ENCODE measurements at regions not wholly inside any gene's neighbourhood (a gene's known extent, or its start where the extent isn't known, plus 50 kb on each side); places are given as distances from the start of the nearest gene placed in this dataset.

- Histone ChIP-seq H3K4me3 (ENCODE audit: low read length) (no peak overlapping the region), H3K4me1 (ENCODE audit: control insufficient read depth, insufficient read depth, low read length) (no peaks in the 10 kb centered on the region), H3K9me3 (ENCODE audit: control insufficient read depth, low read length) (peaks cover 30% of the 10 kb centered on the region), H3K9ac (ENCODE audit: extremely low read depth, low read length, poor library complexity, severe bottlenecking) (no peak overlapping the region), H3K27ac (ENCODE audit: low read depth, low read length) (no peak overlapping the region), H3K36me3 (ENCODE audit: control insufficient read depth, insufficient read depth, low read length) (no peaks in the 10 kb centered on the region), H3K27me3 (ENCODE audit: control insufficient read depth, insufficient read depth, low read length, poor library complexity, severe bottlenecking) (no peaks in the 10 kb centered on the region)
- no peak for TF ChIP-seq CTCF (conservative IDR thresholded peaks at IDR 0.05)
- DNase-seq: no peak
- H3K27ac Mint-ChIP-seq: no peak overlapping the region
- no peaks in the 10 kb centered on the region for H3K27me3 Mint-ChIP-seq (ENCODE audit: insufficient read depth)
- no peaks in the 10 kb centered on the region for H3K4me1 Mint-ChIP-seq
- no peak overlapping the region for H3K4me3 Mint-ChIP-seq
- peaks cover 8% of the 10 kb centered on the region for H3K36me3 Mint-ChIP-seq (ENCODE audit: low read depth)
- peaks cover 26% of the 10 kb centered on the region for H3K9me3 Mint-ChIP-seq
- 80 to 95% methylated on average over 1 to 3 of the region's 3 CpGs for WGBS, 2 experiments (ENCODE audit: insufficient coverage in 1 of 2, insufficient read length in 1 of 2)
These were observed 237.3 kb downstream of the BMP2 start for GRCh38 chr20:7004801-7005200.

DNA sequence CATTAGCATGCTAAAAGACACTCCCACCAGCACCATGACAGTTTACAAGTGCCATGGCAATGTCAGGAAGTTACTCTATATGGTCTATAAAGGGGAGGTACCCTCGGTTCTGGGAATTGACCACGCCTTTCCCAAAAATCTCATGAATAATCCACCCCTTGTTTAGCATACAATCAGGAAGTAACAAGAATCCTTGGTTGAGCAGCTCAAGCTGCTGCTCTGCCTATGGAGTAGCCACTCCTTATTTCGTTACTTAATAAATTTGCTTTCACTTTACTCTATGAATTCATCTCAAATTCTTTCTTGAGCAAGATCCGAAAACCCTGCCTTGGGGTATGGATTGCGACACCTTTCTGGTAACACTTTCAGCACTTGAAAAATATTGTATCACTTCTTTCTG lies 243.0 kb downstream of the BMP2 start:
- H3K27ac Mint-ChIP-seq: no peak overlapping the region
- no peak for DNase-seq
- Histone ChIP-seq H3K4me1 (ENCODE audit: control insufficient read depth, insufficient read depth, low read length) (no peaks in the 10 kb centered on the region), H3K36me3 (ENCODE audit: control insufficient read depth, insufficient read depth, low read length) (no peaks in the 10 kb centered on the region), H3K27me3 (ENCODE audit: control insufficient read depth, insufficient read depth, low read length, poor library complexity, severe bottlenecking) (no peaks in the 10 kb centered on the region), H3K4me3 (ENCODE audit: low read length) (no peak overlapping the region), H3K27ac (ENCODE audit: low read depth, low read length) (no peak overlapping the region), H3K9ac (ENCODE audit: extremely low read depth, low read length, poor library complexity, severe bottlenecking) (no peak overlapping the region), H3K9me3 (ENCODE audit: control insufficient read depth, low read length) (peaks cover 38% of the 10 kb centered on the region)
- peaks cover 28% of the 10 kb centered on the region for H3K9me3 Mint-ChIP-seq
- WGBS, 2 experiments (ENCODE audit: insufficient coverage in 1 of 2, insufficient read length in 1 of 2): 90 to 100% methylated on average over 1 to 4 of the region's 5 CpGs
- TF ChIP-seq CTCF (conservative IDR thresholded peaks at IDR 0.05): no peak
- peaks cover 4% of the 10 kb centered on the region for H3K4me1 Mint-ChIP-seq
- peaks cover 4% of the 10 kb centered on the region for H3K27me3 Mint-ChIP-seq (ENCODE audit: insufficient read depth)
- peaks cover 8% of the 10 kb centered on the region for H3K36me3 Mint-ChIP-seq (ENCODE audit: low read depth)
- H3K4me3 Mint-ChIP-seq: no peak overlapping the region

DNA sequence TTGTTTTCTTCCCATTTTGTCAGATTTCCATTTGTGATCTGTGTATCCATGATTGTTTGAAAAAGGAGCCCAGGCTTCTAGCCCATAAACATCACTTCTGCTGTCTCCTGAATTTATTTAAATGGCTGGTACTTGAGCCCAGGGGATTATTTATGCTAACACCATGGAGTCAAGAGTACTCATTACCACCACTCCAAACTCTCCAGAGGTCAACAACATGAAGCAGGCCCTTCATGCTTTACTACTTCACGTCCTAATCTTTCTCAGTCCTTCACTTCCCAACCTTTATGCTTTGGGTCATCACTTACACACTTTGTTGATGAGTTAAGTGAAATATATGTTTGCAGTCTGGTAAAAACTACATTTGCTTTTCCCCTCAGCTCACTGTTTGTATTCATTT lies 247.8 kb downstream of the BMP2 start:
- peaks cover 5% of the 10 kb centered on the region for H3K9me3 ChIP-seq (ENCODE audit: control insufficient read depth, low read length)
- no peak for TF ChIP-seq CTCF (conservative IDR thresholded peaks at IDR 0.05)
- Mint-ChIP-seq H3K27ac (no peak overlapping the region), H3K4me1 (peaks cover 4% of the 10 kb centered on the region), H3K27me3 (ENCODE audit: insufficient read depth) (peaks cover 4% of the 10 kb centered on the region), H3K9me3 (no peaks in the 10 kb centered on the region), H3K4me3 (no peak overlapping the region), H3K36me3 (ENCODE audit: low read depth) (no peaks in the 10 kb centered on the region)
- H3K4me1 ChIP-seq (ENCODE audit: control insufficient read depth, insufficient read depth, low read length): no peaks in the 10 kb centered on the region
- H3K36me3 ChIP-seq (ENCODE audit: control insufficient read depth, insufficient read depth, low read length): no peaks in the 10 kb centered on the region
- no peak overlapping the region for H3K27ac ChIP-seq (ENCODE audit: low read depth, low read length)
- WGBS, 2 experiments (ENCODE audit: insufficient coverage in 1 of 2, insufficient read length in 1 of 2): 67% methylated on average over 1 of the region's 1 CpG; no CpG with 5 or more reads in 1 of the 2 experiments
- H3K27me3 ChIP-seq (ENCODE audit: control insufficient read depth, insufficient read depth, low read length, poor library complexity, severe bottlenecking): no peaks in the 10 kb centered on the region
- DNase-seq: no peak
- no peak overlapping the region for H3K9ac ChIP-seq (ENCODE audit: extremely low read depth, low read length, poor library complexity, severe bottlenecking)
- no peak overlapping the region for H3K4me3 ChIP-seq (ENCODE audit: low read length)

All from endodermal cell (in vitro differentiated cells).